ENCODE measurements at regions not wholly inside any gene's neighbourhood (a gene's known extent, or its start where the extent isn't known, plus 50 kb on each side); places are given as distances from the start of the nearest gene placed in this dataset.

DNA sequence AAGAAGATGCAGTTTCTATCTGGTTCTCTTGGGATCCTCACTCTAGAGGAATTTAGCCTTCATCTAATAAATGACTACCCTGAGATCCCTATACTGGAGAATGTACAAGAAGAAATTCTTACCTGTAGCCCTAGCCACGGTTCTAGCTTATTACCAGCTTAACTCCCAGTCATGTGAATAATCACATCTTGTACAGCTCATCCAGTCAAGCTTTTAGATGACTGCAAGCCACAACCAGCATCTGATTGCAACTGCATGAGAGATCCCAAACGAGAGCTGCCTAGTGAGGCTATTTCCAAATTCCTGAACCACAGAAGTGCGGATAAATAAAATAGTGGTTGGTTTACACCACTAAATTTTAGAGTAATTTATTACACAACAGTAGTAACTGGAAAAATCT lies 196.0 kb upstream of the CPHXL start:
- no peak for TF ChIP-seq CTCF (IDR thresholded peaks at IDR 0.05; ENCODE audit: insufficient read depth, low read depth, low read length)
- TF ChIP-seq EZH2 (IDR thresholded peaks at IDR 0.05; ENCODE audit: insufficient read depth, low read length): no peak

All from astrocyte (in vitro differentiated cells and primary cell).